HG02943 (cell line): ENCODE measurements at regions not wholly inside any gene's neighbourhood (a gene's known extent, or its start where the extent isn't known, plus 50 kb on each side); places are given as distances from the start of the nearest gene placed in this dataset.
"Not testable (repeated sequence)": the region's sequence is repeated elsewhere in the genome, so short reads cannot be mapped to it uniquely, and the experiment has no call there.

Experiments
- ATAC-seq: cut with Tn5 transposase; IDR thresholded peaks from one replicate; pipeline ENCODE4 v1.9.1; 2021; ENCODE audit warnings: mild to moderate bottlenecking, low read depth, moderate library complexity; ENCODE audit not compliant: unreplicated experiment

DNA sequence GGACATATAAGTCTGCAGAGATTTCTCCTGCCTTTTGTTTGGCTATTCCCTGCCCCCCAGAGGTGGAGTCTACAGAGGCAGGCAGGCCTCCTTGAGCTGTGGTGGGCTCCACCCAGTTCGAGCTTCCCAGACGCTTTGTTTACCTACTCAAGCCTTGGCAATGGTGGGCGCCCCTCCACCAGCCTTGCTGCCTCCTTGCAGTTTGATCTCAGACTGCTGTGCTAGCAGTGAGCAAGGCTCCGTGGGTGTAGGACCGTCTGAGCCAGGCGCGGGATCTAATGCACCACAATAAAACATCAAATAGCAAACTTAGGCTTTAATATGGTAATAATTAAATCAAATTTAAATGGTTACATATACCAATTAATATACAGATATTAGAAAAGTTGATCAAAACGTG lies 525.4 kb downstream of the RERGL start:
- ATAC-seq: not testable (repeated sequence)

DNA sequence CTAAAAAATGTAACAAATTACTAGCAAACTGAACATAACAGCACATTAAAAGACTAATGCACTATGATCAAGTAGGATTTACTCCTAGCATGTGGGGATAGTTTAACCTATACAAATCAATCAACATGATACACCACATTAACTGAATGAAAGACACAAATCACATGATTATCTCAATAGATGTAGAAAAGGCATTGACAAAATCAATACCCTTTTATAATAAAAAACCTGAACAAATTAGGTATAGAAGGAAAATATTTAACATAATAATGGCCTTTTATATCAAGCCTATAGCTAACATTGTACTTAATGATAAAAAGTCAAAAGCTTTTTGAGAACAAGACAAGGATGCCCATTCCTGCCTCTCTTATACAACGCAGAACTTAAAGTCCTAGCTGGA lies 540.0 kb downstream of the RERGL start:
- ATAC-seq: no peak

DNA sequence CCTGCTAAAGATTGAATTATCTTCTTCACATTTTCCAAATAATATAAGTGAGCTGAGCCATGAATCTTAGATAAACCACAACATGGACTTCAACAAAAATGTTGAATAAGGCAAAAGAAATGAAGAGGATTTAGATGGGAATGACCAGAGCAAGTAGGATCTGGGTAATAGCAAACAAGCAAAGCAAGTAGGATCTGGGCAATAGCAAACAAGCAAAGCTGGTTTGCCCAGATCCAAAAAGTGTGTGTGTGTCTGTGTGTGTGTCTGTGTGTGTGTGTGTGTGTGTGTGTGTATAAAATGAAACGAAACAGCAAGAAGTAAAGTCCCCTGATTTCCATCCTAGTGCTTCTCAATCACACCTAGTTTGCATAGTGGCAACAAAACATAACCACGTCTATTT lies 549.1 kb downstream of the RERGL start:
- no peak for ATAC-seq

DNA sequence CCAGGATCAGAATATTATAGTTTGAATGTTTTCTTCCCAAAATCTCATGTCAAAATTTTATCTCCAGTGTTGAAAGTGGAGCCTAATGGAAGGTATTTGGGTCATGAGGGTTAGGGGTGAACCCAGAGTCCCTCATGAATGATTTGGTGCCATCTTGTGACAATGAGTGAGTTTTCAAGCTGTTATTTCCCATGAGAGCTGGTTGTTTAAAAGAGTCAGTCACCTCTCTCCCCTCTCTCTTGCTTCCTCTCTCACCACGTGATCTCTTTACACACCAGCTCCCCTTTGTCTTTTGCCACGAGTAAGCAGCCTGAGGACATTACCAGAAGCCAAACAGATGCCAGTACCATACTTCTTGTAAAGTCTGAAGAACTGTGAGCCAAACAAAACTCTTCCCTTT lies 561.6 kb downstream of the RERGL start:
- no peak for ATAC-seq

DNA sequence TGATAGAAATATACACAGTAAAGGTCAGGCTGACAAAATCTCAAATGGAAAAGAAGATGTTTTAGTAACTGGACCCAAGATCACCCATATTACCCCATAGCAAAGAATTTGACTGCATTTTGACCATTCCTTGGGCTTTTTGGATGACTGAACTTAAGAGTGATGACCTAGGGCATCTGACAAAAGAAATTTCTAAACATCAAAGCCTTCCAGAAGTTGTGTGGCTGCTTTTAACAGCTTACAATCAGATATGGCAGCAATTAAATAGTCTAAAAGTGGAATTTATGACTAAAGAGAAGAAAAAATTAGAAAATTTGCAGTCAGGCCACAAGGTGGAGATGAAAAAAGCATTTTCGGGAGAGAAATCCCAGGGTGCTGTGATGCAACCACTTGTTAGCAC lies 563.0 kb downstream of the RERGL start:
- ATAC-seq: no peak

DNA sequence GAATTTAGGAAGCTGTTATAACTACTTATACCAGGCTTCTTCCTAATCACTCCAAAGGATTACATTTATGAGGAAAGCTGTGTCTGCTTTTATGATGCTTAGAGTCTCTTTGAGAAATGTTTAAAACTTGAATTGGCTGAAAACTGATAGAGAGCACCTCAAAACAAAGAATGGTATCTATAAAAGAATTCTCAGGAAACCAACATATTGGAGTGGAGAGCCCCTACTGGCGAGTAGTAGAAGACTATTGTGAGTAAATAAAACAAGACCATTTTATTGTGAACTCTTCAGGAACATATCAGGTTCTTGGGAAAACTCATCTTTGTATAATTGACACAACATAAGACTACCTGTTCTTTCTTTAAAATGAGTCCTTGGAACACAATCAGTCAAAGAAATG lies 578.6 kb downstream of the RERGL start:
- no peak for ATAC-seq

DNA sequence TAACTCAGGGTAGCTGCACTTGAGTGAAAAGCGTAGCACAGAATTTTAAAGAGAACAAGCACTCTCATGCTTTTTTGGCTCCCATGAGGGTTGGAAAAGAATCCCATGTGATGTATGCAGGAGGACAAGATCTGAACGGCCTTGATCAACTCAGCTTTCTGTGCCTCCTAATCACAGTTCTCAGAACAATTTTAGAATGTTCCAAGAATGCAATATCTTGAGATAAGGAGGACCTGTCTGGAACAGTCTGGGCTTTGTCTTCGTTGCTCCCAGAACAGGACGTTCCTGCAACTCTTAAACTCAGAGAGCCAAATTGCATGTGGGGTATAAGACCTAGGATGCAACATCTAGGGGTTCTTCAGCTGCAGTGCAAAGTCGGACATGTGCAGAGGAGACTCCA lies 582.7 kb downstream of the RERGL start:
- no peak for ATAC-seq

DNA sequence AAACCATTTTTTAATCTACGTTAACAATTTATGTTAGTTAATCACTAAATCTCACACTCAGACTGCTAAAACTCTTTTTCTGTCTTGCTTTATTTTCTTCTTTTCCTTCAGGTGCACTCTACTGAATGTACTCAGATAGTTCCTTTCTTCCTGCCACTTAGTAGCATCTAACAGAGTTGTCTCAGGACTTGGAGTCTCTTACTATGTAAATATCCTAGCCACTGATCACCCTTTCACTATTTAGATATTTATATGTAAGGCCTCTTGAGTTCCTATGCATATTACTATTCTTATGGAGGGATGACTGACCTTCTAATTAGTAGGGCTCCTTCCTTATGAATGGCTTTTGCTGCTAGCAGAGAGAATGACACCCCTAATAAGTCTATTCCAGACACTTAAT lies 586.3 kb downstream of the RERGL start:
- ATAC-seq: no peak

DNA sequence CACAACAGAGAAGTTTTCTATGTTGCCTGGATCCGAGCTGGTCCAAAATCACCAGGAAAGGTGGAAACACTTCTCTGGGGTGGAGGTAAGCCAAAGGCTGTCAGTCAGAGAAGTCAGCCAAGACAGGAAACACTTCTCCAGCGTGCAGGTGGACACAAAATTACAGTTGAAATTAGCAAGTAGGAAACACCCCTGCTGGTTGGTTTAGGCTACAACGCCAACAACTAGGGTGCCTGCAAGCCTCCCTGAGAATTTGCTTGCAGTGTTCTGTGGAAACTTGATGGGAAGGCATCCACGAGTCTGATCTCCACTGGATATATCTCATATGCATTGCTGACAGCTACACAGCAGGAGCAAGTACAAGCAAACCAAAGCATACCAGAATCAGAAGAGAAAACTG lies 600.5 kb downstream of the RERGL start:
- ATAC-seq: no peak

DNA sequence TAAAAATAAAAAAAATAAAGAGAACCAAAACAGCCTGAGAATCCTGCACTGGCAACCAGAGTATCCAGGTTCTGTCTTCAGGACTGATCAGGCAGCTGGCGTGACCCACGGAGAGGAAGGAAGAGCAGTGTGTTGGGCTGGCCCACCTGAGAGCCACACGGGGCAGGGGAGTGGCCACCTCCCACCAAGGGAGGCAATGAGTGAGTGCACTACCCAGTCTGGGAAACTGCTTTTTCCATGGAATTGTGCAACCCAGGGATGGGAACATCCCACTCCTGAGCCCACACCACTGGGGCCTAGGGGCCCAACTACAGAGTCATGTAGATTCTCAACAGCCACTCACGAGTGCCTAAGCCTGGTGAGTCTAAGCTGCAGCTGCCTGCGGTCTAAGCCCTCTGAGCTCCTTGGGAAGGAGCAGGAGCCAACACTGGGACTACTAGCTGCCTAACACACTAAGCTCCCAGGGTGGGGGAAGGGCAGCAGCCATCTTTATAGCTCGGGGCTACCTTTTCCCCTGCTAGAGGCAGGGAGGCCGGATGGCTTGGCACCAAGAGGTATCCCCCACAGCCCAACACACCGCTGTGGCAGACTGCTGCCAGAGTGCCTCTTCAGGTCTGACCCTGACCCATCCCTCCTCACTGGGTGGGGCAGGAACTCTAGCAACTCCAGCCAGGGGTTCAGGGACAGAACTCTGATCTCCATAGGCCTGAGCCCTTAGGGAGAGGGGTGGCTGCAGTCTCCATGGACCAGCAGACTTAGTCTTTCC lies 610.9 kb downstream of the RERGL start:
- ATAC-seq: no peak

DNA sequence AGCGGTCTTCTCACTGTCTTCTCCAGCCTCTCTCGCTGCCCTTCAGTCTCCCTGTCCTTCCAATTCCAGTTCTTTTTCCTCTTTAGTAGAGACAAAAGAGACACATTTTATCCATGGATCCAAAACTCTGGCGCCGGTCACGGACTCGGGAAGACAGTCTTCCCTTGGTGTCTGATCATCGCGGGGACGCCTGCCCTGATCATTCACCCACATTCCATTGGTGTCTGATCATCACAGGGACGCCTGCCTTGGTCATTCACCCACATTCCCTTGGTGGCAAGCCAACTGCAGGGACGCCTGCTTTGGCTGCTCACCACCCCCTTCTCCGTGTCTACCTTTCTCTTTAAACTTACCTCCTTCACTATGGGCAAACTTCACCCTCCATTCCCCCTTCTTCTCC lies 619.5 kb downstream of the RERGL start:
- no peak for ATAC-seq

DNA sequence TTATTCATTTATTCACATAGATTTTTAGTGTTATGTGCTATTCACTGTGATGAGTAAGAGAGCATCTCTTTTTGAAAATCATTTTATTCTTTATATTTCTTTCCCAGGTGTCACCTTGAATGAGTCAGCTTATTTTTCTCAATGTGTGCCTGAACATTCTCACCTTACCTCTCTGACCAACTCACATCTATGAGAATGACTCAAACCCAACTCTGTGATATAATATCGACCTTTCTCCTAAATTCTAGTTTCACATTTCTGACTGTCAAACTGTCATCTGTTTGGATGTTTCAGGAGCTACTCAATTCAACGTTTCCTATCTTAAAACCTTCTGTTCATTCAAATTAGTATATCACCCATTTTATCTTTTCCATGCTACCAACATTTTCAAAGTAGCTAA lies 630.8 kb downstream of the RERGL start:
- no peak for ATAC-seq

DNA sequence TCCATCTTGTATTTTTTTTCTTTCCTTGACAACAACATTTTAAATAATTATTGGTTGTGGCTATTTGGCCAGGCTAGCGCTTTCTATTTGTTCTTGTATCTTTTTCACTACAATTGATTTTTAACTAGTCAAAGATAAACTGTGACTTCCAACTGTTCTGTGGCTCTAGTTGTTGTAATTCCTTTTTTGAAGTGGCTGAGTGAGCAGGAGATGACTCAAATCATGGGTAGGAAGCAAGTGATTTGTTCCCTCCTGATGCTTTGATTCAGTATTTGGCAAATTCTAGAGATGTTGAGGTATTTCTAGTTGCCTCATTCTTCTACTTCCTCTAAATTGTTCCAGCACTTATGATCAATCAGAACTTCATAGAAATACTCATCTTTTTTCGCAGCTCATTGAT lies 633.5 kb downstream of the RERGL start:
- no peak for ATAC-seq

DNA sequence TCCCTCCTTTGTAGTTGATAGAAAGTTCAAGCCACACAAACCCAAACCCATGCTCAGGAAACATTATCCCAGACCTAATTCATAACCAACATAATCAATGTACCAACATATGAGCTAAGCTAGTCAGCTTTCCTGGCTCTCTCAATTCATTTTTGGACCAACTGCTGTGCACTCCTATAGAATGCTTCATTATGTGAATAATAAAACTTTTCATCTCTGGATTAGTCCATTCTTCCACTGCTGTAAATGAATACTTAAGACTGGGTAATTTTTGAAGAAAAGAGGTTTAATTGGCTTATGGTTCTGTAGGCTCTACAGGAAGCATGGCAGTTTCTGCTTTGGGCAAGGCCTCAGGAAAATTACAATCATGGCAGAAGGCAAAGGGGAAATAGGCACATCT lies 651.9 kb downstream of the RERGL start:
- ATAC-seq: no peak

DNA sequence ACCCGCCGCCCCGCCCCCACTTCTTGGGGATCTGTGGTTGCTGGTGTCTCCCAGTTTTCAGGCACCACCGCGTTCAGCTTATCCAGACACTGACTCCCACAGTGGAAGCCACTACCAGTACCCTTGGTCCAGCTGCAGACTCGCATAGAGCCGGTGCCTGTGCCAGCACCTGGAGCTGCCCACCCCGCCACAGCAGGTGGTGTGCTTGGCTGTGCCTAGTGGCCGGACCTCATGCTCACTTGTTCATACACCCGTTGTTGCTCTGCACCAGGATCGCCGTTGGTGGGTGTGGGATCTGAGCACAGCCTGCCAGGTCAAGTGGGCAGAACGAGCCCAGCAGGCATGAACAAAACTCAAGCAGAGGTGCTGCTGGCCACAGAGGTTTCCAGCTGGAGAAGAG lies 673.2 kb downstream of the RERGL start:
- ATAC-seq: no peak

DNA sequence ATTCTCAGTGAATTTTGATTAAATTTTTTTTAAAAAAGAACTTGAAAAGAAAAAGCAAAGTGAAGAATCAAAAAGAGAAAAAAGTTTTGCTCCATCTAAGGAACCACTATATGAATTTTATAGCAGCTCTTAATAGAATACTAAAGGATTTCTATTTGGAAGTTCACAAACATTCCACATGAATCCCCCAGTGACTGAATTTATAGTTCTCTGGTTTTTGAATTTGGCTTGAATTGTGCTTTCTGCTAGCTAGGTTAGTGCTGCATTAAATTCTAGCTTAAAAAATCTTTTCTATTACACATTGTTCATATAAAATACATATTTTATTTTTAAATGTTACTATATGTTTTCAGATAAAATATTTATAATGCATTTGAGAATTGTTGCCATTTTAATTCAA lies 675.4 kb downstream of the RERGL start:
- no peak for ATAC-seq

DNA sequence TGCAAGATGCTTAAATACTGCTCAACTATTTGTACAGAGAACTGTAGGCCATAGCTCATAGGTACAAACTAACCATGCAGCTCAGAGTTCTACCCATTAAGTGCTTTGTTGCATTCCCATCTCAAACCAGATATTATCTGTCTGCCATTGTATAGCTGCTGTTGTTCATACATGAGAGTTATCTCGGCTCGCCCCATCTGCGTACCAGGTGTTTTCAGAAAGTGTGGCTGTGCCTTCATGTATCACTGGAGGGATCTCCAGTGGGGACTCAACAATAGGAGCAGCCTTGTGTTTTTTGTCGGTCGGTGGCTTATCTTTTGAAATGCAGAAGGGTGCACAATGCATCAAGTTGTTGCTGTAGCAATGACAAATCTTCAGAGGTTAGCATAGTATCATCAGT lies 678.3 kb downstream of the RERGL start:
- ATAC-seq: no peak

DNA sequence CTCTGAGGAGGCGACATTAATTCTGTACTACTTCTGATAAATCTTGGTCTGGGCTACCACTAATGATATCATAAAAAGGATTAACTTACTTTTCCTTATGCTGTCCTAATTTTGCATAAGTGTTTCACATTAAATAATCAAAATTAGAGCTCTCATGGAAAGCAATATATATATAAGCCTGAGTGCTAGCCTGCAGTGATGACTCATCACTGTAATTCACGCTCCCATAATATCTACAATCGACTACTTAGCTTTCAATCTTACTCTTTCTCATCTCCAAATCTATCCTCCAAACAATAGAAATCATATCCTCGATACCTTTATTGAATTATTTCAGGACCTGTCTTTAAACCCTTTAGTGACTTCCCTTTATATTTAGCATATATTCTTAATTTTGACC lies 701.3 kb downstream of the RERGL start:
- ATAC-seq: no peak

DNA sequence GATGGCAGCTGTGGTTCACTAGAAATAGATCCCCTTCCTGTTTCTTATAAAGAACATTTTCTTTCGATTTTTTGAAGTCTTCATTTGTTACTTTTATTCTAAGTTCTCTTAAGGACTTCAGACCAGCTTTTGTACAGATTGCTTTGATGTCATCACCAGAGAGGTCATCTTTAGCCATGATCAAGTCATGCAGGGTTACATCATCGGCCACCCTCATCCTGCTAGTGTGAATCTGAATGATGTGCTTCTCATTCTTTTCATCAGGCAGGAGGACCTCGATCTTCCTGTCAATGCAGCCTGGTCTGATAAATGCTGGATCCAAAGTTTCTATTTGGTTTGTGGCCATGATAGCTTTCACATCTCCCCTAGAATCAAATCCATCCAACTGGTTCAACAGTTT lies 706.7 kb downstream of the RERGL start:
- ATAC-seq: no peak

DNA sequence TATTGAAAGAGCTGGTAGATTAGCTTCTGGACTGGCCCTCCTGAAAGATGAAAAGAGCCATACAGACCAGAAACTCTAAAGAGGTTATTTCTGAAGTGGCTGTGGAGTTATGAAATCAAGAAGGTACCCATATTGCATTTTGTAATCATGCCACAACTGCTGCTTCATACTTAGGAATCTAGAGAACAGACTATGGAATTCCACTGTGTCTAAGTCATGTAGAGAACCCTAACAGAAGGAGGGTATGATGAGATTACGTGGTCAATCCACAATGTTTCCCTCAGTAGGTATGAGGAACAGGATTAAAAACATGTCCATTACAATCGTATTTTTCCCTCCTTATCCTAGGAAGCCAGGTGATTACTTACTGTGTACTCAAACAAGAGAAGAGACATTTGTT lies 708.8 kb downstream of the RERGL start:
- ATAC-seq: no peak

DNA sequence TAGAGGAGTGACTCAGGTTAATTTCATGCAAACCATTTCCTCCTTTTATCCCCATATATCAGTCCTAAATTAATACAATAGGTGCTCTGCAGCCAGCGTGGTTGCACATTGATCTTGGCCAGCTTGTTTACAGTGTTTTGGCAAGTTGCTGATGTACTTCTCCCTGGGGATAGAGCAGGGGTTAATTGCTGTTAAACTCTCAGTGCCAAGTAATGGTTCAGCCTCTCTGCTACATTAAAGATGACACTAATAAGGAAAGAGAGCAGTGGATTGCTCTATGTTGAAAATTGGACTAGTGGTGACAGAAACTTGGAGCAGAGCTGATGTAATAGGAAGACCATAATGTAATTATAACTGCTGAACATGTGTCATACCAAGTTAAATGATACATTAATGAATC lies 717.5 kb downstream of the RERGL start:
- ATAC-seq: no peak

DNA sequence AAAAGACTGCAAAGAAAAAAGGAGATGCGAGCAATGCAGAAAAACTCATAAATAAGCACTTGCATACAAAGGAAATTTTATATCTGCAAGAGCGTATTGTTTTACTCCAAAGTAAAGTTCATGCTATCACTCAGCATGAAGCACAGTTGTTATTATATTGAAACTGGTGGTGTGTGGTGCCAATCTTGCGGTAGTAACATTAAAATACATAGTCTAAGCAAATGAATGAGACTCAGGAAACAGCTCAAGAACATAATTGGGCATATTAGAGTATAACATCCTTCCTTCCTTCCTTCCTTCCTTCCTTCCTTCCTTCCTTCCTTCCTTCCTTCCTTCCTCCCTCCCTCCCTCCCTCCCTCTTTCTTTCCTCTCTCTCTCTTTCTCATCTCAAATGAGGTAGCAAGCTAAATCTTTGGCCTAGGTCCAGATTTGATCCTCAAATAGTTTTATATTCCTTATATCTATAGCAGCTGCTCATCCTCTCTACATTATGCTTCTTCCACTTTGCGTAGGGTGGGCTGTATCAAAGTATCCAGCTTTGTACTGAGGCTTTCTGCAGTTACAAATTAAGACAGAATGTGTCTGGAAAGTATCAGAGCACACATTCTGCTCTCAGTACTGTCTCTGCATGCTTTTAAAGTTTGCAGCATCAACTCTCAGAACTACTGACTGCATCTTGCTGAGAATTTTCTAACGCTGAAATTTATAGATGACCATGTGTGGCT lies 718.3 kb downstream of the RERGL start:
- ATAC-seq: no peak
